Left kidney (tissue), 1 donor: ENCODE measurements at regions not wholly inside any gene's neighbourhood (a gene's known extent, or its start where the extent isn't known, plus 50 kb on each side); places are given as distances from the start of the nearest gene placed in this dataset.

Experiments used
- DNase-seq: peaks from one replicate; pipeline ENCODE4 v3.0.0-alpha.2; 2013

GRCh38 chr7:46203926-46204325 lies 282.9 kb upstream of the IGFBP3 start:
- peak; percentile 47 for DNase-seq

- DNase-seq = no peak
Measured at GRCh38 chr7:46202379-46202778, 281.3 kb upstream of the IGFBP3 start.

- DNase-seq = no peak
Measured at GRCh38 chr7:46201961-46202360, 280.9 kb upstream of the IGFBP3 start.

GRCh38 chr7:46198701-46199100 lies 277.6 kb upstream of the IGFBP3 start:
- DNase-seq = no peak

GRCh38 chr7:46197785-46198540 lies 276.9 kb upstream of the IGFBP3 start:
- no peak for DNase-seq

GRCh38 chr7:46195934-46196333 lies 274.9 kb upstream of the IGFBP3 start:
- no peak for DNase-seq

GRCh38 chr7:46192271-46192670 lies 271.2 kb upstream of the IGFBP3 start:
- no peak for DNase-seq

- no peak for DNase-seq
Measured at GRCh38 chr7:46191776-46192175, 270.7 kb upstream of the IGFBP3 start.

GRCh38 chr7:46191296-46191695 lies 270.2 kb upstream of the IGFBP3 start:
- DNase-seq = no peak

GRCh38 chr7:46189255-46189790 lies 268.3 kb upstream of the IGFBP3 start:
- DNase-seq = no peak

- DNase-seq = no peak
Measured at GRCh38 chr7:46186131-46186530, 265.1 kb upstream of the IGFBP3 start.

GRCh38 chr7:46179061-46179610 lies 258.1 kb upstream of the IGFBP3 start:
- no peak for DNase-seq

- no peak for DNase-seq
Measured at GRCh38 chr7:46178661-46179060, 257.6 kb upstream of the IGFBP3 start.

GRCh38 chr7:46177821-46178220 lies 256.7 kb upstream of the IGFBP3 start:
- DNase-seq = no peak

GRCh38 chr7:46175221-46175620 lies 254.1 kb upstream of the IGFBP3 start:
- no peak for DNase-seq

GRCh38 chr7:46174196-46174580 lies 253.1 kb upstream of the IGFBP3 start:
- no peak for DNase-seq

GRCh38 chr7:46173476-46174195 lies 252.6 kb upstream of the IGFBP3 start:
- DNase-seq = peak; percentile 60

- DNase-seq = no peak
Measured at GRCh38 chr7:46170792-46171191, 249.7 kb upstream of the IGFBP3 start.

- DNase-seq = no peak
Measured at GRCh38 chr7:46170021-46170420, 248.9 kb upstream of the IGFBP3 start.

- no peak for DNase-seq
Measured at GRCh38 chr7:46169384-46169755, 248.3 kb upstream of the IGFBP3 start.

- no peak for DNase-seq
Measured at GRCh38 chr7:46168671-46169383, 247.8 kb upstream of the IGFBP3 start.

GRCh38 chr7:46168231-46168630 lies 247.2 kb upstream of the IGFBP3 start:
- DNase-seq = no peak

GRCh38 chr7:46165276-46165675 lies 244.2 kb upstream of the IGFBP3 start:
- DNase-seq = no peak
